Testis (tissue), 2 donors: ENCODE measurements at regions not wholly inside any gene's neighbourhood (a gene's known extent, or its start where the extent isn't known, plus 50 kb on each side); places are given as distances from the start of the nearest gene placed in this dataset.

Experiments
- DNase-seq: peaks from one replicate; pipeline ENCODE4 v3.0.0-alpha.2; 2019
- H3K27ac ChIP-seq, 2 donors: fragments of 200-600 bp; sonication (generic); one replicate each; pipeline ENCODE4 v1.5.1; 2019
- H3K27me3 ChIP-seq: fragments of 200-600 bp; sonication (generic); one replicate; pipeline ENCODE4 v1.5.1; 2019
- H3K36me3 ChIP-seq: fragments of 200-600 bp; sonication (generic); one replicate; pipeline ENCODE4 v1.5.1; 2017; ENCODE audit warnings: low read depth; ENCODE audit errors: missing control alignments
- H3K4me1 ChIP-seq: fragments of 200-600 bp; sonication (generic); one replicate; pipeline ENCODE4 v1.5.1; 2019
- H3K4me3 ChIP-seq, 2 donors: fragments of 200-600 bp; sonication (generic); one replicate each; pipeline ENCODE4 v1.5.1; 2017 to 2019
- H3K9me3 ChIP-seq: fragments of 200-600 bp; sonication (generic); one replicate; pipeline ENCODE4 v1.5.1; 2017
- POLR2A ChIP-seq: fragments of 450-650 bp; IDR thresholded peaks from one replicate; pipeline ENCODE4 v1.6.1; 2017; ENCODE audit warnings: antibody characterized with exemption, mild to moderate bottlenecking, moderate library complexity
- WGBS, 2 donors: methylation state at CpG; one replicate each; pipeline ENCODE4 v1.1.5; 2018; 5-methylcytosine and 5-hydroxymethylcytosine counted together
- intact Hi-C: fragments of 100-400 bp; cut with DNase I; formaldehyde crosslinking; loops from one replicate; pipeline ENCODE4 v1.15.1; 2023; ENCODE audit warnings: low total_unique reads
- TF ChIP-seq, protein P1 (sequence below), 3 experiments: fragments of 450-650 bp in 2 of 3; fragments of 200-600 bp in 1 of 3; sonication (generic) in 1 of 3; IDR thresholded peaks; one replicate each; pipeline ENCODE4 v1.5.1; 2016 to 2019; ENCODE audit warnings: antibody characterized with exemption in 3 of 3, mild to moderate bottlenecking in 2 of 3, moderate library complexity in 1 of 3

DNA sequence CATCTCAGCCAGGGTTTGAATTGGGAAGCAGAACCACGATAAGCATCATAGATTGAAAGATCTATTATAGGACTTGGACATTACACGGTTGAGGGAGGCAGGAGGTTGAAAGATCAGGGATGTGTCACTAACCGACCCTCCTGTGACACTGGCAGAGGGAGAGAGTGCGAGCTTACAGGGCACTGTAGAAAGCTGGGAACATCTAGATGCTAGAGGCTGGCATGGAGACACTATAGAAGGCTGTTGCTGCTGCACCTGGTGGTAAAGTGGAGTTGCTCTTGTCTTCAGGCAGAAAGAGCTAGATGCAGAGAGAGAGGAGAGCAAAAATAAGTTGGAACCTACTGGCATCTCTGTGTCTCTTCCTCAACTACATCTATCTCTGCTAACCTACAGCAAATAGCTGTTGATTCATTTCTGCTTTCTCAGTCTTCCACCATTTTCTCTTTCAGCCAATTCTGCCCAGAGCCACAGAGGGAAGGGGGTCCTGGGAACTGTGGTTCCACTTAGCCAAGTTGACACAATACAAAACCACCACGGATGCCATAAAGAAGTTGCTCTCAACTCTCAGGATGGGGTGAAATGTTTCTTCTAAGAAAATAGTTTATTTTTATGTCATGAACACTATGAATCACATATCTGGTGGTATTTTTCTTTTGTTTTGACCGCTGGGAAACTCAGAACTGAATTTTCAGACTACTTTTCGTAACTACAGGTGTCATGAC lies 155.9 kb downstream of the ZNF281 start:
- H3K9me3 ChIP-seq: no peaks in the 10 kb centered on the region
- H3K27ac ChIP-seq: no peak overlapping the region
- H3K4me1 ChIP-seq: no peaks in the 10 kb centered on the region
- H3K4me3 ChIP-seq: no peak overlapping the region
- intact Hi-C loops: no loop called here
- no peak for TF ChIP-seq POLR2A
- TF ChIP-seq, protein P1, sequence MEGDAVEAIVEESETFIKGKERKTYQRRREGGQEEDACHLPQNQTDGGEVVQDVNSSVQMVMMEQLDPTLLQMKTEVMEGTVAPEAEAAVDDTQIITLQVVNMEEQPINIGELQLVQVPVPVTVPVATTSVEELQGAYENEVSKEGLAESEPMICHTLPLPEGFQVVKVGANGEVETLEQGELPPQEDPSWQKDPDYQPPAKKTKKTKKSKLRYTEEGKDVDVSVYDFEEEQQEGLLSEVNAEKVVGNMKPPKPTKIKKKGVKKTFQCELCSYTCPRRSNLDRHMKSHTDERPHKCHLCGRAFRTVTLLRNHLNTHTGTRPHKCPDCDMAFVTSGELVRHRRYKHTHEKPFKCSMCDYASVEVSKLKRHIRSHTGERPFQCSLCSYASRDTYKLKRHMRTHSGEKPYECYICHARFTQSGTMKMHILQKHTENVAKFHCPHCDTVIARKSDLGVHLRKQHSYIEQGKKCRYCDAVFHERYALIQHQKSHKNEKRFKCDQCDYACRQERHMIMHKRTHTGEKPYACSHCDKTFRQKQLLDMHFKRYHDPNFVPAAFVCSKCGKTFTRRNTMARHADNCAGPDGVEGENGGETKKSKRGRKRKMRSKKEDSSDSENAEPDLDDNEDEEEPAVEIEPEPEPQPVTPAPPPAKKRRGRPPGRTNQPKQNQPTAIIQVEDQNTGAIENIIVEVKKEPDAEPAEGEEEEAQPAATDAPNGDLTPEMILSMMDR (IDR thresholded peaks at IDR 0.05): no peak
- no peaks in the 10 kb centered on the region for H3K27me3 ChIP-seq
- WGBS, 2 donors: 84 to 88% methylated on average over 7 of the region's 7 CpGs
- no peak for DNase-seq
- no peaks in the 10 kb centered on the region for H3K36me3 ChIP-seq

DNA sequence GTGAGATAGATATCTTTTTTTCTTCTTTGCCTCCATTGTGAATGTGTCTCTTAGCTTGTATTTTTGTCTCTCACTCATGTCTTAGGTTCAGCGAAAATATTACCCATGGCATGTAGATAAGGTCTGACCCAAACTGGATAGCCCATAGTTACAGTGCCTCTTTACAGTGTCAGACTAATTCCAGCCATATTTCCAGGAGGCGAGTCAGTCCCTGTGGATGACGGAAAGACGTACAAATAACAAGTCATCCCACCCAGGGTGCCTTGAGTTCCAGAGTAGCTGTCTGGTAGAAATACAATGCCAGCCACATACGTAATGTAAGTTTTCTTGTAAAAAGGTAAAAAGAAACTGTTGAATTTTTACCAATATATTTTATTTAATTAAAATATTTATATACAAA lies 157.3 kb downstream of the ZNF281 start:
- no peaks in the 10 kb centered on the region for H3K9me3 ChIP-seq
- H3K36me3 ChIP-seq: no peaks in the 10 kb centered on the region
- TF ChIP-seq, protein P1 (IDR thresholded peaks at IDR 0.05): no peak
- TF ChIP-seq POLR2A: no peak
- intact Hi-C loops: no loop called here
- no peak overlapping the region for H3K4me3 ChIP-seq
- H3K4me1 ChIP-seq: no peaks in the 10 kb centered on the region
- H3K27me3 ChIP-seq: no peaks in the 10 kb centered on the region
- no peak for DNase-seq
- no peak overlapping the region for H3K27ac ChIP-seq
- WGBS, 2 donors: 77 to 82% methylated on average over 5 of the region's 5 CpGs

DNA sequence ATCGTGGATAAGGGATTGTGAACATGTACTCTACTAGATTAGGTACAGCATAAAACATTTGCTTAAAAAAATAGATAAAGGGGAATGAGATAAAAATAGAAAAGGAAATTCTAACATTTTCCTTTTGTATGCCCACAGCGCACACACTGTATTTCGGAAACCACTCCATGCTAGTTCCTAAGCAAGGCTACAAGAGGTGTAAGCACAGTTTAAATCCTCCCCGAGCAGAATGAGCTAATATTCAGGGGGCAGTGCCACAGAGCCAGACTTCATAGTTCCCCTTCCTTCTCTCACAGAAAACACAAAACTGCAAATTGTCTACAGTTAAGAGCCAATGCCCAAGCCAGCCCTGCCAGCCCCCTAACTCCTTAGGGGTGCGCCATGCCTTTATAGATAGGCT lies 159.4 kb downstream of the ZNF281 start:
- no peaks in the 10 kb centered on the region for H3K4me1 ChIP-seq
- intact Hi-C loops: no loop called here
- no peak overlapping the region for H3K27ac ChIP-seq
- H3K4me3 ChIP-seq: no peak overlapping the region
- TF ChIP-seq, protein P1 (IDR thresholded peaks at IDR 0.05): no peak
- TF ChIP-seq POLR2A: no peak
- H3K27me3 ChIP-seq: no peaks in the 10 kb centered on the region
- no peak for DNase-seq
- H3K9me3 ChIP-seq: no peaks in the 10 kb centered on the region
- H3K36me3 ChIP-seq: no peaks in the 10 kb centered on the region
- WGBS, 2 donors: 64 to 76% methylated on average over 5 of the region's 5 CpGs

DNA sequence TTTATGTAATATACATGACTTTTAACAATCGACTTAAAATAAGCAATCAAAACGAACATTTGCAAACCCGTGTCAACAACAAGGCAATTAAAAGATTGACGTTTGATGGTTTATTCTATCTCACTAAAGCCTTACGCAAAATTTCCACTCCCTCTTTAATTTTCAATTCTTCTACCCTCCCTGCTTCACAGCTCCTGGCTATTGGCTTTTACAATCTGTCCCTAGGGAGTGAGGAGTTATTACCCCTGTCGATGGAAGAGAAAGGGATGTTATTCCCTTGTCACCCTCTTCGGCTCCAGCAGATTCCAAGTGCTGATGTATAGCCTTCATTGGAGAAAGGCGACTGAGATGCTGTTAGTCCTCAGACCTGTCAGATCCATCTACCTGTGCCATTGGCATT lies 161.3 kb downstream of the ZNF281 start:
- 68 to 69% methylated on average over 8 of the region's 8 CpGs for WGBS, 2 donors
- TF ChIP-seq, protein P1 (IDR thresholded peaks at IDR 0.05): no peak
- TF ChIP-seq POLR2A: no peak
- Histone ChIP-seq H3K4me3 (no peak overlapping the region), H3K27ac (no peak overlapping the region), H3K36me3 (no peaks in the 10 kb centered on the region), H3K4me1 (no peaks in the 10 kb centered on the region), H3K27me3 (no peaks in the 10 kb centered on the region), H3K9me3 (no peaks in the 10 kb centered on the region)
- intact Hi-C loops: no loop called here
- DNase-seq: no peak

DNA sequence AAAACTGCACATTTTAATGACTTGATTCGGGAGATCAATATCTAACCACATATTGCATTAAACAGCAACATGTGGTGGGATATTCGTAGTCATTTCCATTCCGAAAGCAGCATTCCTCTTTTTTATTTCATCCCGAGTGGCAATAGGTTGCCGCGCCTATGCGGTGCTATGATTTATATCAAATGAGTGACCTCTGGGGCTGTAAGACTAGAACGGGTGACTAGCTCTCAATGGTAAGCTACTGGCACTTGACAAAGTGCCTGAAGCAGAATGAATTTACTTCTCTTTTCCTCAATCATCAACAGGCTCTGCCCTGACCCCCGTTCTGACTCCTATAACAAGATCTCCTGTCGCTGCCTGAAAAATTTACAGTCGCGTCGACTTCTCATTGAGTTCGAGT lies 162.3 kb downstream of the ZNF281 start:
- H3K36me3 ChIP-seq: no peaks in the 10 kb centered on the region
- no peaks in the 10 kb centered on the region for H3K9me3 ChIP-seq
- H3K4me3 ChIP-seq: no peak overlapping the region
- TF ChIP-seq, protein P1 (IDR thresholded peaks at IDR 0.05): no peak
- no peak for TF ChIP-seq POLR2A
- 29 to 41% methylated on average over 14 of the region's 14 CpGs for WGBS, 2 donors
- no peaks in the 10 kb centered on the region for H3K4me1 ChIP-seq
- H3K27ac ChIP-seq: no peak overlapping the region
- intact Hi-C loops: no loop called here
- H3K27me3 ChIP-seq: no peaks in the 10 kb centered on the region
- no peak for DNase-seq
